Esophagus squamous epithelium (tissue), 4 donors: ENCODE measurements at regions not wholly inside any gene's neighbourhood (a gene's known extent, or its start where the extent isn't known, plus 50 kb on each side); places are given as distances from the start of the nearest gene placed in this dataset.

Experiments used
- CTCF ChIP-seq, 6 experiments: fragments of 450-650 bp in 4 of 6; fragments of 200-600 bp in 2 of 6; sonication (generic) in 2 of 6; IDR thresholded peaks; one replicate each; pipeline ENCODE4 v1.5.1; 2016 to 2019; ENCODE audit warnings: antibody characterized with exemption in 6 of 6, mild to moderate bottlenecking in 4 of 6, moderate library complexity in 4 of 6
- POLR2A ChIP-seq, 4 donors: fragments of 450-650 bp; IDR thresholded peaks; one replicate each; pipeline ENCODE4 v1.6.1; 2017; ENCODE audit warnings: antibody characterized with exemption in 4 of 4, mild to moderate bottlenecking in 4 of 4, moderate library complexity in 3 of 4

- TF ChIP-seq CTCF (IDR thresholded peaks at IDR 0.05) (no peak), POLR2A (IDR thresholded peaks at IDR 0.05) (no peak)
These were observed 398.1 kb downstream of the GABRB3 start for GRCh38 chr15:26374806-26375205.
